ENCODE measurements at regions not wholly inside any gene's neighbourhood (a gene's known extent, or its start where the extent isn't known, plus 50 kb on each side); places are given as distances from the start of the nearest gene placed in this dataset.

DNA sequence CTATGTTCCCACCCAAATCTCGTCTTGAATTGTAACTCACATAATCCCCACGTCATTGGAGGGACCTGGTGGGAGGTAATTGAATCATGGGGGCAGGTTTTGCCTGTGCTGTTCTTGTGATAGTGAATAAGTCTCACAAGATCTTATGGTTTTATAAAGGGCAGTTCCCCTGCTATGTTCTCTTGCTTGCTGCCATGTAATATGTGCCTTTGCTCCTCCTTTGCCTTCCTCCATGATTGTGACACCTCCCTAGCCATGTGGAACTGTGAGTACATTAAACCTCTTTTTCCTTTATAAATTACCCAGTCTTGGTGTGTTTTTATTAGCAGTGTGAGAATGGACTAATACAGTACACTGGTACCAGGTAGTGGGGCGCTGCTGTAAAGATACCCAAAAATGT lies 177.6 kb upstream of the SYT10 start:
- CTCF ChIA-PET (ENCODE audit: low intra/inter-chr PET ratio, low total read pairs) = no interaction called here
- Histone ChIP-seq H3K4me1 (ENCODE audit: insufficient read depth, low read length) (no peaks in the 10 kb centered on the region), H3K27me3 (ENCODE audit: control insufficient read depth in 1 of 2, insufficient read depth in 2 of 2, low read length in 2 of 2) (no peaks in the 10 kb centered on the region), H3K9me3 (ENCODE audit: low read length) (peaks cover 19% of the 10 kb centered on the region), H4K20me1 (ENCODE audit: insufficient read depth, low read length) (no peaks in the 10 kb centered on the region), H2AFZ (ENCODE audit: low read length) (no peak overlapping the region), H3K9ac (ENCODE audit: insufficient read depth, low read depth, low read length) (no peak overlapping the region), H3K27ac (ENCODE audit: extremely low read length, insufficient read depth, low read length) (no peak overlapping the region), H3K4me3 (replicated peaks in 1 of 3; ENCODE audit: insufficient read depth in 1 of 3, low read depth in 2 of 3, low read length in 3 of 3) (no peak overlapping the region), H3K79me2 (ENCODE audit: insufficient read depth, low read length) (no peaks in the 10 kb centered on the region), H3K36me3 (replicated peaks in 1 of 2; ENCODE audit: control insufficient read depth in 1 of 2, insufficient read depth in 2 of 2, low read length in 2 of 2) (no peaks in the 10 kb centered on the region), H3K4me2 (ENCODE audit: low read depth, low read length) (no peak overlapping the region)
- DNase-seq (ENCODE audit: low spot score) (no peak), FAIRE-seq (no peak), ATAC-seq (no peak)
- intact Hi-C loops (cut with micrococcal nuclease; ENCODE audit: unreplicated experiment) = no loop called here
- POLR2A ChIA-PET = no interaction called here
- WGBS (ENCODE audit: low lambda C conversion rate) = 1% methylated on average over 3 of the region's 3 CpGs
- no TSS peak for BruUV-seq (replicated peaks)
- in situ Hi-C loops (cut with HindIII; ENCODE audit: extremely low pct_ligation_motif_present, low pct_unique_long_range_greater_than_20kb) = no loop called here
- TF ChIP-seq ZNF766 (CRISPR knock-in tag; IDR thresholded peaks at IDR 0.05; ENCODE audit: borderline replicate concordance) (no peak), FOXA1 (IDR thresholded peaks at IDR 0.05) (no peak), FOXA1 (CRISPR knock-in tag; IDR thresholded peaks at IDR 0.05) (no peak), NCOA1 (CRISPR knock-in tag; IDR thresholded peaks at IDR 0.05) (no peak), ZNF251 (CRISPR knock-in tag; IDR thresholded peaks at IDR 0.05) (no peak), ZNF788 (CRISPR knock-in tag; IDR thresholded peaks at IDR 0.05; ENCODE audit: borderline replicate concordance) (no peak), ZBTB39 (CRISPR knock-in tag; IDR thresholded peaks at IDR 0.05) (no peak), ZNF614 (CRISPR knock-in tag; IDR thresholded peaks at IDR 0.05; ENCODE audit: borderline replicate concordance) (no peak), TEAD3 (CRISPR knock-in tag; optimal IDR thresholded peaks at IDR 0.05; ENCODE audit: borderline replicate concordance) (no peak), UBTF (CRISPR knock-in tag; IDR thresholded peaks at IDR 0.05) (no peak), ZFP36L2 (CRISPR knock-in tag; IDR thresholded peaks at IDR 0.05) (no peak), ZNF780A (CRISPR knock-in tag; IDR thresholded peaks at IDR 0.05) (no peak), ZSCAN30 (CRISPR knock-in tag; IDR thresholded peaks at IDR 0.05) (no peak), RBM22 (optimal IDR thresholded peaks at IDR 0.05; ENCODE audit: low read length) (no peak)

Measured in HepG2 (cell line).